Posterior vena cava (tissue), 2 donors: ENCODE measurements at regions not wholly inside any gene's neighbourhood (a gene's known extent, or its start where the extent isn't known, plus 50 kb on each side); places are given as distances from the start of the nearest gene placed in this dataset.
A peak's percentile ranks its signal among the peaks of the same experiment; 100 is the strongest.

Source experiments
- DNase-seq: peaks from one replicate; pipeline ENCODE4 v3.0.0-alpha.2; 2020; ENCODE audit warnings: low spot score
- intact Hi-C, 2 donors: fragments of 100-400 bp; cut with DNase I; formaldehyde crosslinking; loops; one replicate each; pipeline versions ENCODE4 v1.14.1 to v1.14.2; 2022 to 2023
- donor health status: DM: yes; HTN: yes; CAD: no.
- donor health status: DM: yes; HTN: yes; CAD: no.

GRCh38 chr18:71682591-71682990 is 861.6 kb downstream of the CBLN2 start:
- intact Hi-C loops = no loop called here
- DNase-seq = no peak

GRCh38 chr18:71678144-71678543 is 866.0 kb downstream of the CBLN2 start:
- no peak for DNase-seq
- intact Hi-C loops = no loop called here

- intact Hi-C loops = no loop called here
- DNase-seq = peak; percentile 75
Observed at GRCh38 chr18:71673954-71674353, 870.2 kb downstream of the CBLN2 start.

GRCh38 chr18:71673498-71673897 is 870.6 kb downstream of the CBLN2 start:
- intact Hi-C loops = no loop called here
- DNase-seq = no peak

GRCh38 chr18:71666481-71666880 is 877.7 kb downstream of the CBLN2 start:
- intact Hi-C loops = no loop called here
- no peak for DNase-seq

GRCh38 chr18:71665131-71665530 is 879.0 kb downstream of the CBLN2 start:
- no peak for DNase-seq
- intact Hi-C loops = no loop called here

- intact Hi-C loops = no loop called here
Observed at GRCh38 chr18:71643822-71644221, 900.3 kb downstream of the CBLN2 start.

GRCh38 chr18:71630696-71631095 is 913.4 kb downstream of the CBLN2 start:
- DNase-seq = no peak
- intact Hi-C loops = no loop called here

More at GRCh38 chr18:71643822-71644221, 900.3 kb downstream of the CBLN2 start:
- DNase-seq = no peak

GRCh38 chr18:71625556-71626090 is 918.5 kb downstream of the CBLN2 start:
- intact Hi-C loops = no loop called here
- DNase-seq = no peak

GRCh38 chr18:71598374-71598773 is 945.8 kb downstream of the CBLN2 start:
- no peak for DNase-seq
- intact Hi-C loops = no loop called here

- intact Hi-C loops = no loop called here
- no peak for DNase-seq
Observed at GRCh38 chr18:71597219-71597618, 946.9 kb downstream of the CBLN2 start.

- DNase-seq = no peak
Observed at GRCh38 chr18:71583252-71583651, 960.9 kb downstream of the CBLN2 start.

GRCh38 chr18:71554686-71555085 is 989.5 kb downstream of the CBLN2 start:
- intact Hi-C loops = no loop called here
- no peak for DNase-seq

More at GRCh38 chr18:71583252-71583651, 960.9 kb downstream of the CBLN2 start:
- intact Hi-C loops = no loop called here

GRCh38 chr18:71541643-71542042 is 1002.5 kb downstream of the CBLN2 start:
- no peak for DNase-seq
- intact Hi-C loops = no loop called here

- no peak for DNase-seq
- intact Hi-C loops = no loop called here
Observed at GRCh38 chr18:71529703-71530303, 1014.3 kb downstream of the CBLN2 start.

- DNase-seq = no peak
- intact Hi-C loops = no loop called here
Observed at GRCh38 chr18:71523483-71524435, 1020.4 kb downstream of the CBLN2 start.

- DNase-seq = no peak
- intact Hi-C loops = no loop called here
Observed at GRCh38 chr18:71505526-71505925, 1038.6 kb downstream of the CBLN2 start.

- intact Hi-C loops = loop anchor here in 1 of 2 donors (5.0 kb wide), 1 partner anchor 699 kb away; no protein-coding TSS in a partner anchor
- no peak for DNase-seq
Observed at GRCh38 chr18:71503222-71503621, 1040.9 kb downstream of the CBLN2 start.

GRCh38 chr18:71485611-71486010 is 1058.5 kb downstream of the CBLN2 start:
- intact Hi-C loops = no loop called here
- DNase-seq = no peak

- DNase-seq = no peak
- intact Hi-C loops = no loop called here
Observed at GRCh38 chr18:71471963-71472725, 1072.0 kb downstream of the CBLN2 start.
